Uterus (tissue), 3 donors: ENCODE measurements at regions not wholly inside any gene's neighbourhood (a gene's known extent, or its start where the extent isn't known, plus 50 kb on each side); places are given as distances from the start of the nearest gene placed in this dataset.

Experiments used
- DNase-seq, 2 donors: peaks; one replicate each; pipeline ENCODE4 v3.0.0-alpha.2; 2019 to 2020
- H3K27ac ChIP-seq, 2 donors: fragments of 200-600 bp; sonication (generic); 1 replicate in 1 of 2; 2 replicates in 1 of 2; pipeline ENCODE4 v1.5.1; 2016 to 2018
- H3K27me3 ChIP-seq, 2 donors: fragments of 200-600 bp; sonication (generic); one replicate each; pipeline ENCODE4 v1.5.1; 2018 to 2019; ENCODE audit warnings: control low read depth in 1 of 2
- H3K36me3 ChIP-seq, 2 donors: fragments of 200-600 bp; sonication (generic); one replicate each; pipeline ENCODE4 v1.5.1; 2019; ENCODE audit warnings: control low read depth in 1 of 2
- H3K4me1 ChIP-seq, 2 donors: fragments of 200-600 bp; sonication (generic); one replicate each; pipeline ENCODE4 v1.5.1; 2018 to 2019; ENCODE audit warnings: control low read depth in 1 of 2
- H3K4me3 ChIP-seq, 2 donors: fragments of 200-600 bp; sonication (generic); 1 replicate in 1 of 2; 2 replicates in 1 of 2; pipeline ENCODE4 v1.5.1; 2018 to 2019; ENCODE audit warnings: mild to moderate bottlenecking in 1 of 2
- H3K9me3 ChIP-seq, 2 donors: fragments of 200-600 bp; sonication (generic); one replicate each; pipeline ENCODE4 v1.5.1; 2019; ENCODE audit warnings: control low read depth in 1 of 2
- POLR2A ChIP-seq, 2 donors: fragments of 450-650 bp; IDR thresholded peaks; one replicate each; pipeline ENCODE4 v1.6.1; 2016; ENCODE audit warnings: antibody characterized with exemption in 2 of 2, mild to moderate bottlenecking in 1 of 2, moderate library complexity in 1 of 2
- intact Hi-C: fragments of 100-400 bp; cut with DNase I; formaldehyde crosslinking; loops from one replicate; pipeline ENCODE4 v1.15.1; 2023; ENCODE audit warnings: low total_unique reads
- TF ChIP-seq, protein P1 (sequence below), 4 experiments: fragments of 200-600 bp in 2 of 4; fragments of 450-650 bp in 2 of 4; sonication (generic) in 2 of 4; IDR thresholded peaks; one replicate each; pipeline ENCODE4 v1.5.1; 2016 to 2019; ENCODE audit warnings: antibody characterized with exemption in 4 of 4, mild to moderate bottlenecking in 2 of 4, moderate library complexity in 1 of 4
- donor health status: DM: yes; HTN: yes; CAD: no.

DNA sequence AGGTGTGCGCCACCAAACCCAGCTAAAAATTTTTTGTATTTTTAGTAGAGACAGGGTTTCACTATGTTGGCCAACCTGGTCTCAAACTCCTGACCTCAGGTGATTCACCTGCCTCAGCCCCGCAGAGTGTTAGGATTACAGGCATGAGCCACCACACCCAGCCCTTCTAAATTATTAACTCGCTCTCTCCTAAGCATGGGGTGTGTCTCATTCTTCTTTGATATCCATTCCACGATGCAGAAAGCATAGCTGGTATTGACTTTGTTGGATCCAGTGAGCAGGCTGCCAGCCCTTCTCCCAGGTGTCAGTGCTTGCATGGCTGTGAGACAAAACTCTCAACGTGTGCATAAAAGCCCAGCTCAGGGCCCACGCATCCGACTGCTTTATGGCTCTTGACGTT is 254.1 kb upstream of the PFKP start:
- Histone ChIP-seq H3K4me1 (no peaks in the 10 kb centered on the region), H3K27ac (no peak overlapping the region), H3K9me3 (no peaks in the 10 kb centered on the region), H3K36me3 (no peaks in the 10 kb centered on the region), H3K4me3 (no peak overlapping the region), H3K27me3 (no peaks in the 10 kb centered on the region)
- intact Hi-C loops, result no loop called here
- TF ChIP-seq, protein P1, sequence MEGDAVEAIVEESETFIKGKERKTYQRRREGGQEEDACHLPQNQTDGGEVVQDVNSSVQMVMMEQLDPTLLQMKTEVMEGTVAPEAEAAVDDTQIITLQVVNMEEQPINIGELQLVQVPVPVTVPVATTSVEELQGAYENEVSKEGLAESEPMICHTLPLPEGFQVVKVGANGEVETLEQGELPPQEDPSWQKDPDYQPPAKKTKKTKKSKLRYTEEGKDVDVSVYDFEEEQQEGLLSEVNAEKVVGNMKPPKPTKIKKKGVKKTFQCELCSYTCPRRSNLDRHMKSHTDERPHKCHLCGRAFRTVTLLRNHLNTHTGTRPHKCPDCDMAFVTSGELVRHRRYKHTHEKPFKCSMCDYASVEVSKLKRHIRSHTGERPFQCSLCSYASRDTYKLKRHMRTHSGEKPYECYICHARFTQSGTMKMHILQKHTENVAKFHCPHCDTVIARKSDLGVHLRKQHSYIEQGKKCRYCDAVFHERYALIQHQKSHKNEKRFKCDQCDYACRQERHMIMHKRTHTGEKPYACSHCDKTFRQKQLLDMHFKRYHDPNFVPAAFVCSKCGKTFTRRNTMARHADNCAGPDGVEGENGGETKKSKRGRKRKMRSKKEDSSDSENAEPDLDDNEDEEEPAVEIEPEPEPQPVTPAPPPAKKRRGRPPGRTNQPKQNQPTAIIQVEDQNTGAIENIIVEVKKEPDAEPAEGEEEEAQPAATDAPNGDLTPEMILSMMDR (IDR thresholded peaks at IDR 0.05), result no peak
- TF ChIP-seq POLR2A (IDR thresholded peaks at IDR 0.05), result no peak
- no peak for DNase-seq

DNA sequence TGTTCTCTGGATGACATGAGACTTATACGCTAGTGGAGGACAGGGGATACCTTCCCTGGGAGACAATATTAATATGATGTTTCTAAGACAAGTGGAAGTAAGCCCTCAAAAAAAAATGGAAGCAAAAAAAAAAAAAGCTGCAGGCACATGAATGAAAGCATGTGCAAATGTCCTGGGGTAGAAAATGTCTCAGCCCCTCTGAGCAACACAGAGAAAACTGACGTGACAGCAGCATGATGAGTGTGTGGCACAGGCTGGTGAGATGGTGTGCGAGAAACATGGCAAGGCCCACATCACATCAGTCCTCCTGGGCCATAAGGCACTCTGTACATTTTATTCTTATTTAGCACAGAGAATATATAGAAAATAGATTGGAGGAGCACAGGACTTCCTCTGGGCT is 254.7 kb upstream of the PFKP start:
- no peak overlapping the region for H3K27ac ChIP-seq
- intact Hi-C loops, result no loop called here
- no peaks in the 10 kb centered on the region for H3K36me3 ChIP-seq
- H3K4me1 ChIP-seq, result no peaks in the 10 kb centered on the region
- DNase-seq, result no peak
- H3K9me3 ChIP-seq, result no peaks in the 10 kb centered on the region
- no peak for TF ChIP-seq POLR2A (IDR thresholded peaks at IDR 0.05)
- TF ChIP-seq, protein P1 (IDR thresholded peaks at IDR 0.05), result no peak
- H3K27me3 ChIP-seq, result no peaks in the 10 kb centered on the region
- H3K4me3 ChIP-seq, result no peak overlapping the region

DNA sequence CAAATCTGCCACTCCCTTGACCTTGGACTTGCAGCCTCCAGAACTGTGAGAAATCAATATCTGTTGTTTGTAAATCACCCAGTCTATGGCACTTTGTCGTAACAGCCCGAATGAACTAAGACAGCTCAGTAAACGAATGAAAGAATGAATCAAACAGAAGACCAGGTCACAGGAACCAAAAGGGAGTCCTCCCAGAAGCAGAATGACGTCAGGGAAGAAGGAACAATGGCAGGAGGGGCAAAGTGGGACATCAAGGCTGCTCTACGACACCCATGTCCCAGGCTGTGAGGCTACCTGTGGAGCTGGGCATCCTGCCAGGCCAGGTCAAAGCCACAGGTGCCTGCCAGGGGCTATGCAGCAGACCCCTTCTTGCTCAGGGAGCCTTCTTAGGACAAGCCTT is 267.2 kb upstream of the PFKP start:
- TF ChIP-seq POLR2A (IDR thresholded peaks at IDR 0.05), result no peak
- TF ChIP-seq, protein P1 (IDR thresholded peaks at IDR 0.05), result no peak
- intact Hi-C loops, result no loop called here

DNA sequence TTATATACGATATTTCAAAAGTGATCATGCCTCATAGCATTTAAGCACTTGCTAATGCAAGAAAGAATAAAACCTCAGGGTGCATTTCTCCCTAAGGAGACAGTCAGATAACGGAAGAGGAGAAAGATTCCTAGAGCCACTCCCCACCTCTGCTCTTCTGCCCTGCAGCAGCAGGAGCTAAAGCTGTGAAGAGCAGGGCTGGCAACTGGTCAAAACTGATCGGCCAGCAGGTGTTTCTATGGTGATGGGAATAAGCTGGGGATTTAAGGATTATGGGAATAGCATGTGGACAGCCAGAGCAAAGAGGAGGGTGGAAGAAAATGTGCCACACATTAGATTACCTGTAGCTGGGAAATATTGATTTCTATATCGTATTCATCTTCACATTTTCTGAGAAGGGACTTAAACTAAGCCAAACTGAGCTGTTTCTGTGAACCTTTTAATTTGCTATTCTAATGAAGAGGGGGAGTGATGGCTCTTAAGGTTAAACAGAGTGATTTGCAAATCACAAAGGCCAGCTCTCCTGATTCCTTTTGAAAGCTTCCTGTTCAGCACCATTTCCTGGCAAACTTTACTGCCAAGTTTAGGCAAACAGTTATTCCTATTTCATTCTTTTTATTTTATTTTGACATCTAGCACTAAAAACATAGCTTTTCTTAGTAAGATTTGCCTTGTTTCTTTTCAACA is 268.9 kb upstream of the PFKP start:
- intact Hi-C loops, result no loop called here
- H3K4me1 ChIP-seq, result no peaks in the 10 kb centered on the region
- no peaks in the 10 kb centered on the region for H3K9me3 ChIP-seq

More for the DNA sequence above, 267.2 kb upstream of the PFKP start:
- DNase-seq, result no peak
- Histone ChIP-seq H3K4me3 (no peak overlapping the region), H3K27ac (no peak overlapping the region), H3K27me3 (no peaks in the 10 kb centered on the region), H3K4me1 (no peaks in the 10 kb centered on the region), H3K9me3 (no peaks in the 10 kb centered on the region), H3K36me3 (no peaks in the 10 kb centered on the region)

DNA sequence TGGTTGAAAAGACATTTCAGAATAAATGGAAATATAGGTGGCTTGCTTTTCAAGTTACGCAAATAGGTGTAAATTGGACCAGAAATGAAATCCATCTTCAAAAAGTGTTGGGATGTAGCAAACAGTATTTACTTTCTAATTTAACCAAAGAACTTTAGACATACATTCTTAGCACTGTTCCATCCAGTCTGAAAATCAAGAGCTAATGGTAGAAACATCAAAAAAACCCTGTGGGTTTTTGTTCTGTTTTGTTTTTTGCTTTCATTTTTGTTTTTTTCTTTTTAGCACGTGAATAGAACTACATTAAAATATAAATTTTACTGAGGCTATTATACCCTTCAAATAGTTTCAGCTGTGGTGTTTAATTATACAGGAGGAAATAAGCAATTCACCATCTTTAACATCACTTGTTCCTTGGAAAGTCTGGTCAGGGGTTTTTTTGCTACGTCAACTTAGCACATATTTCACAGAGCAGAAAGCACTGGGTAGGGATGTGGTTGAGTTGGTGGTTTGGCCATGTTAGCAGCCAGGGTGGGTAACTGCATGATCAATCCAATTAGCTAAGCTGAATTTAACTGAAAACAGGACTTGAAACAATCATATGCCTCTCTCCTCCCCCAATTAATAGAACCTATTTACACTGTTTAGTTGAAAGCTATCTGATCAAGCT is 275.4 kb upstream of the PFKP start:
- no peaks in the 10 kb centered on the region for H3K4me1 ChIP-seq
- no peak for DNase-seq
- H3K4me3 ChIP-seq, result no peak overlapping the region
- no peak for TF ChIP-seq POLR2A (IDR thresholded peaks at IDR 0.05)
- TF ChIP-seq, protein P1 (IDR thresholded peaks at IDR 0.05), result no peak
- no peak overlapping the region for H3K27ac ChIP-seq
- intact Hi-C loops, result no loop called here
- H3K9me3 ChIP-seq, result no peaks in the 10 kb centered on the region
- no peaks in the 10 kb centered on the region for H3K36me3 ChIP-seq
- H3K27me3 ChIP-seq, result peaks cover 0 to 6% of the 10 kb centered on the region in 2 donors

More for the DNA sequence above, 268.9 kb upstream of the PFKP start:
- Histone ChIP-seq H3K36me3 (no peaks in the 10 kb centered on the region), H3K27ac (no peak overlapping the region), H3K27me3 (peaks cover 0 to 6% of the 10 kb centered on the region in 2 donors), H3K4me3 (no peak overlapping the region)
- TF ChIP-seq, protein P1 (IDR thresholded peaks at IDR 0.05), result no peak
- TF ChIP-seq POLR2A (IDR thresholded peaks at IDR 0.05), result no peak
- DNase-seq, result no peak
